G401 (cell line): ENCODE measurements at regions not wholly inside any gene's neighbourhood (a gene's known extent, or its start where the extent isn't known, plus 50 kb on each side); places are given as distances from the start of the nearest gene placed in this dataset.

Experiments
- DNase-seq: peaks from one replicate; pipeline ENCODE4 v3.0.0-alpha.2; 2015; ENCODE audit warnings: low spot score
- in situ Hi-C: cut with HindIII; loops from 2 replicates; pipeline ENCODE4 v1.10.0; 2016; ENCODE audit warnings: low sequenced_read_pairs, mixed read lengths

- no peak for DNase-seq
- in situ Hi-C loops, result no loop called here
Measured at GRCh38 chr10:35927990-35928488, 285.9 kb upstream of the FZD8 start.

- in situ Hi-C loops, result no loop called here
- DNase-seq, result no peak
Measured at GRCh38 chr10:35927341-35927740, 285.2 kb upstream of the FZD8 start.

GRCh38 chr10:35926846-35927245, 284.8 kb upstream of the FZD8 start:
- no peak for DNase-seq
- in situ Hi-C loops, result no loop called here

GRCh38 chr10:35925493-35925892, 283.4 kb upstream of the FZD8 start:
- DNase-seq, result no peak
- in situ Hi-C loops, result no loop called here

GRCh38 chr10:35924759-35925158, 282.7 kb upstream of the FZD8 start:
- DNase-seq, result no peak
- in situ Hi-C loops, result no loop called here

GRCh38 chr10:35922876-35923600, 280.9 kb upstream of the FZD8 start:
- no peak for DNase-seq
- in situ Hi-C loops, result no loop called here

GRCh38 chr10:35921866-35922350, 279.8 kb upstream of the FZD8 start:
- in situ Hi-C loops, result no loop called here

GRCh38 chr10:35916791-35917190, 274.7 kb upstream of the FZD8 start:
- no peak for DNase-seq
- in situ Hi-C loops, result no loop called here

More at GRCh38 chr10:35921866-35922350, 279.8 kb upstream of the FZD8 start:
- no peak for DNase-seq

- in situ Hi-C loops, result no loop called here
- DNase-seq, result no peak
Measured at GRCh38 chr10:35913628-35914027, 271.5 kb upstream of the FZD8 start.

- DNase-seq, result no peak
- in situ Hi-C loops, result no loop called here
Measured at GRCh38 chr10:35912615-35913569, 270.8 kb upstream of the FZD8 start.

GRCh38 chr10:35911954-35912353, 269.9 kb upstream of the FZD8 start:
- no peak for DNase-seq
- in situ Hi-C loops, result no loop called here

GRCh38 chr10:35911233-35911632, 269.1 kb upstream of the FZD8 start:
- DNase-seq, result no peak
- in situ Hi-C loops, result no loop called here

- in situ Hi-C loops, result no loop called here
- no peak for DNase-seq
Measured at GRCh38 chr10:35910234-35910633, 268.1 kb upstream of the FZD8 start.

GRCh38 chr10:35909121-35909720, 267.1 kb upstream of the FZD8 start:
- no peak for DNase-seq
- in situ Hi-C loops, result no loop called here

GRCh38 chr10:35908451-35908850, 266.4 kb upstream of the FZD8 start:
- no peak for DNase-seq
- in situ Hi-C loops, result no loop called here

GRCh38 chr10:35907548-35907947, 265.5 kb upstream of the FZD8 start:
- in situ Hi-C loops, result no loop called here
- DNase-seq, result no peak

- no peak for DNase-seq
- in situ Hi-C loops, result no loop called here
Measured at GRCh38 chr10:35906155-35906554, 264.1 kb upstream of the FZD8 start.

- no peak for DNase-seq
- in situ Hi-C loops, result no loop called here
Measured at GRCh38 chr10:35903021-35903420, 260.9 kb upstream of the FZD8 start.

GRCh38 chr10:35898716-35899440, 256.8 kb upstream of the FZD8 start:
- in situ Hi-C loops, result no loop called here

More at GRCh38 chr10:35898716-35899440, 256.8 kb upstream of the FZD8 start:
- peak; percentile 18 for DNase-seq
